ENCODE measurements at regions not wholly inside any gene's neighbourhood (a gene's known extent, or its start where the extent isn't known, plus 50 kb on each side); places are given as distances from the start of the nearest gene placed in this dataset.

DNA sequence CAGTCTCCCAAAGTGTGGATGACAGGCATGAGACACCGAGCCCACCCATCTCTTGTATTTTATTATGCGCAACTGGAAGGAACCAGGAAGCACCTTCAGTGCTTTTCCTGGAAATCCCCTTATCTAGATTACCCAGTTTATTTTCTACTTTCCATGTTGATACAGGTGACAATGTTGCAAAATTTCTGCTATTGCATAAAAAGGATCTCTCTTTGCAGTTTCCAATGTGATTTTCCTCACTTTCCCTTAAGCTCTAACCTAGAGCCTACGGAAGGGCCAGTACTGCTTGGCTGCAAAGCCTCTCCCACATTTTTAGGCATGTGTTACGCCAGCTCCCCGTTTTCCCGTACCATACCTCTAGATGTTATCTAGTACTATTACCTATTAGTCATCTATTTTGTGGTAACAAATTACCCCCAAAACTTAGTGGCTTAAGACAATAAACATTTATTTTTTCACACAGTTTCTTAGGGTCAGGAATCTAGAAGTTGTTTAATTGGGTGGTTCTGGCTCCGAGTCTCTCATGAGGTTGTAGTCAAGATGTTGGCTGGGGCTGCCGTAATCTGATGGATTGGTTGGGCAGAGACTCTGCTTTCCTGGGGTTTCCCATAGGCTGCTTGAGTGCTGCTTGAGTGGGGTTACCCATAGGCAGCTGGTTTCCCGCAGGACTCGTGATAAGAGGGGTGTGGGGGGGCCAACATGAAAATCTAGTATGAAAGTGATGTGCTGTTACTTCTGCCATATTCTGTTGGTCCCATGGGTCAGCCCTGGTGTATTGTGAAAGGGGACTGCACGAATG, 131.5 kb upstream of the HNRNPU start:
- TF ChIP-seq CTCF (IDR thresholded peaks at IDR 0.05), result no peak
- no peak for TF ChIP-seq POLR2A (IDR thresholded peaks at IDR 0.05)
- Histone ChIP-seq H3K27me3 (no peaks in the 10 kb centered on the region), H3K4me3 (no peak overlapping the region), H3K36me3 (no peaks in the 10 kb centered on the region), H3K4me1 (no peaks in the 10 kb centered on the region), H3K27ac (no peak overlapping the region), H3K9me3 (no peaks in the 10 kb centered on the region)
- no peak for DNase-seq

- H3K9me3 ChIP-seq, result no peaks in the 10 kb centered on the region
- TF ChIP-seq POLR2A (IDR thresholded peaks at IDR 0.05) (no peak), CTCF (IDR thresholded peaks at IDR 0.05) (no peak)
- DNase-seq, result no peak
- no peaks in the 10 kb centered on the region for H3K27me3 ChIP-seq
- H3K4me1 ChIP-seq, result no peaks in the 10 kb centered on the region
- no peak overlapping the region for H3K4me3 ChIP-seq
- no peak overlapping the region for H3K27ac ChIP-seq
- no peaks in the 10 kb centered on the region for H3K36me3 ChIP-seq
Measured at GRCh38 chr1:244992833-244993232, 128.5 kb upstream of the HNRNPU start.

- TF ChIP-seq CTCF (IDR thresholded peaks at IDR 0.05) (no peak), POLR2A (IDR thresholded peaks at IDR 0.05) (no peak)
- Histone ChIP-seq H3K4me3 (no peak overlapping the region), H3K27me3 (no peaks in the 10 kb centered on the region), H3K27ac (no peak overlapping the region), H3K9me3 (no peaks in the 10 kb centered on the region), H3K36me3 (no peaks in the 10 kb centered on the region), H3K4me1 (no peaks in the 10 kb centered on the region)
- no peak for DNase-seq
Measured at GRCh38 chr1:244989813-244990212, 125.5 kb upstream of the HNRNPU start.

DNA sequence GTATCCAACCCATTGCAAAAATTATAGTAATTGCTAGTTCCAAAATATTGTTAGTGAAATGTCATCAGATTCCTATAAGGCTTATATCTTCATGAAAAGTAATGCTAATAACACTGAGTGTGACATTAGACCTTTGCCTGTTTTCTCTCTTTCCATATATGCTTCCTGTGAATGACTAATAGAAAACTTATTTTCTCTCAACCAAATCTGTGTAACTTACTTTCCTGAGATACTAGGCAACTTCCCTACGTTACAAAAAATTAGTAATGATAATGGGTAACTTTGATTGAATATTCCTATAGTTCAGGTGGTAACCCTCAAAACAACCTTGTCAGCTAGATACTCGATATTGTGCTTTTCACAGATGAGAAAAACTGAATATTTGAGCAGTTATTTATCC, 124.2 kb upstream of the HNRNPU start:
- no peak overlapping the region for H3K27ac ChIP-seq
- no peaks in the 10 kb centered on the region for H3K36me3 ChIP-seq
- H3K4me1 ChIP-seq, result no peaks in the 10 kb centered on the region
- TF ChIP-seq CTCF (IDR thresholded peaks at IDR 0.05), result no peak
- no peak for TF ChIP-seq POLR2A (IDR thresholded peaks at IDR 0.05)
- no peaks in the 10 kb centered on the region for H3K9me3 ChIP-seq
- H3K4me3 ChIP-seq, result no peak overlapping the region
- no peak for DNase-seq
- no peaks in the 10 kb centered on the region for H3K27me3 ChIP-seq

DNA sequence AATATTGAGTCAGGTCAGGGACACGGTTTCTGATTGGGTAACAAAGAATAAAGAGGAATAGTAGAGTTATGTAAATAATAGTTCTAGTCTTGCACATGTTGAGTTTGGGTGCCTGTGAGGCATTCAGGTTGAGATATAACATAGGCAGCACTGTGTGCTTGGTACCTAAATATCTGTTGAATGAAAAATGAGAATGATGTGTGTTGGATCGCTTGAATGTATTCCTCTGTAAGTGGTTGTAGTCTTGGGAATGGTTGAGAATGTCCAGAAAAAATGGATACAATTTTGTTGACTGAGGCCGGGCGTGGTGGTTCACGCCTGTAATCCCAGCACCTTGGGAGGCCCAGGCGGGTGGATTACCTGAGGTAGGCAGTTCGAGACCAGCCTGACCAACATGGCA, 116.3 kb upstream of the HNRNPU start:
- Histone ChIP-seq H3K36me3 (no peaks in the 10 kb centered on the region), H3K27ac (no peak overlapping the region), H3K9me3 (no peaks in the 10 kb centered on the region), H3K4me1 (no peaks in the 10 kb centered on the region), H3K27me3 (no peaks in the 10 kb centered on the region), H3K4me3 (no peak overlapping the region)
- TF ChIP-seq POLR2A (IDR thresholded peaks at IDR 0.05) (no peak), CTCF (IDR thresholded peaks at IDR 0.05) (no peak)
- no peak for DNase-seq

All from Peyer's patch (tissue), 4 donors.